VCaP (cell line): ENCODE measurements at regions not wholly inside any gene's neighbourhood (a gene's known extent, or its start where the extent isn't known, plus 50 kb on each side); places are given as distances from the start of the nearest gene placed in this dataset.

Experiments used
- H3K27ac ChIP-seq: fragments of 450-650 bp; 2 replicates; pipeline ENCODE4 v1.5.1; 2017
- TF ChIP-seq, protein P1 (sequence below): fragments of 450-650 bp; conservative IDR thresholded peaks from 2 replicates; pipeline ENCODE4 v1.5.1; 2017; ENCODE audit warnings: mild to moderate bottlenecking, moderate library complexity

DNA sequence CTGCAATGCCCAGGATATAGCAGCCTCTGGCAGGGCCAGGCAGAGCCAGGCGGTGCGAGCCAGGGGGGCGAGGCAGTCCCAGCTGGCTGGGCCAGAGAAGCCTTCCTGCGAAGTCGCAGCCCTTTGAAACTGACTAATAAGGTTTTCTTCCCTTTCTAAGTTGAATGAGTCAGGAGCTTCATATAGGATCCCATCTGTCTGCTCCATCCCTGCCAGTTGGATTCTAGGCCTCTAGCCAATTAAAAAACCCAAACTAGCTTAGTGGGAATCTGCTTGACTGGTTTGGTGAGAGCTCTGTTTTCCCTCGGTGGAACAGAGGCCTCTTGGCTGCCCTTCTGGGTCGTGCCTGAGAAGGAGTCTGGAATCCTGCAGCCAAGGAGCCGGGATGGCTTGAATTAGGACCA, 70.1 kb upstream of the RAPGEF1 start:
- TF ChIP-seq, protein P1, sequence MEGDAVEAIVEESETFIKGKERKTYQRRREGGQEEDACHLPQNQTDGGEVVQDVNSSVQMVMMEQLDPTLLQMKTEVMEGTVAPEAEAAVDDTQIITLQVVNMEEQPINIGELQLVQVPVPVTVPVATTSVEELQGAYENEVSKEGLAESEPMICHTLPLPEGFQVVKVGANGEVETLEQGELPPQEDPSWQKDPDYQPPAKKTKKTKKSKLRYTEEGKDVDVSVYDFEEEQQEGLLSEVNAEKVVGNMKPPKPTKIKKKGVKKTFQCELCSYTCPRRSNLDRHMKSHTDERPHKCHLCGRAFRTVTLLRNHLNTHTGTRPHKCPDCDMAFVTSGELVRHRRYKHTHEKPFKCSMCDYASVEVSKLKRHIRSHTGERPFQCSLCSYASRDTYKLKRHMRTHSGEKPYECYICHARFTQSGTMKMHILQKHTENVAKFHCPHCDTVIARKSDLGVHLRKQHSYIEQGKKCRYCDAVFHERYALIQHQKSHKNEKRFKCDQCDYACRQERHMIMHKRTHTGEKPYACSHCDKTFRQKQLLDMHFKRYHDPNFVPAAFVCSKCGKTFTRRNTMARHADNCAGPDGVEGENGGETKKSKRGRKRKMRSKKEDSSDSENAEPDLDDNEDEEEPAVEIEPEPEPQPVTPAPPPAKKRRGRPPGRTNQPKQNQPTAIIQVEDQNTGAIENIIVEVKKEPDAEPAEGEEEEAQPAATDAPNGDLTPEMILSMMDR = no peak
- H3K27ac ChIP-seq = peak overlapping the region; percentile 78

DNA sequence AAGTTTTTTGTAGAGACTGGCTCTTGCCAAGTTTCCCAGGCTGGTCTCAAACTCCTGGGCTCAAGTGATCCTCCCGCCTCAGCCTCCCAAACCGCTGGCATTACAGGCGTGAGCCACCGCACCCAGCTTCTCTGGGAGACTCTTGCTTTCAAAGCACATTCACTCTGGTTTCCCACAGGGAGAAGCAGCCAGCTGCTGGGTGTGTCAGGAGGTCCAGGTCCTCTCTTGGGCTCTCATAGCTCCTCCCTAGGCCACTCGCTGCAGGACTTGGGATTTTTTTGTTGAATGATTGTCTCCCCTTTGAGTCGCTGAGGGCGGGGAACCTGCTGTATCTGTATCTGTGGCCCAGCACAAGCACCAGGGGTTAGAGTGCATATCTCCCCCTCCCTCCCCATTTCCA, 68.4 kb upstream of the RAPGEF1 start:
- no peak overlapping the region; the same call in 1 of the 2 replicates for H3K27ac ChIP-seq
- TF ChIP-seq, protein P1 = no peak

DNA sequence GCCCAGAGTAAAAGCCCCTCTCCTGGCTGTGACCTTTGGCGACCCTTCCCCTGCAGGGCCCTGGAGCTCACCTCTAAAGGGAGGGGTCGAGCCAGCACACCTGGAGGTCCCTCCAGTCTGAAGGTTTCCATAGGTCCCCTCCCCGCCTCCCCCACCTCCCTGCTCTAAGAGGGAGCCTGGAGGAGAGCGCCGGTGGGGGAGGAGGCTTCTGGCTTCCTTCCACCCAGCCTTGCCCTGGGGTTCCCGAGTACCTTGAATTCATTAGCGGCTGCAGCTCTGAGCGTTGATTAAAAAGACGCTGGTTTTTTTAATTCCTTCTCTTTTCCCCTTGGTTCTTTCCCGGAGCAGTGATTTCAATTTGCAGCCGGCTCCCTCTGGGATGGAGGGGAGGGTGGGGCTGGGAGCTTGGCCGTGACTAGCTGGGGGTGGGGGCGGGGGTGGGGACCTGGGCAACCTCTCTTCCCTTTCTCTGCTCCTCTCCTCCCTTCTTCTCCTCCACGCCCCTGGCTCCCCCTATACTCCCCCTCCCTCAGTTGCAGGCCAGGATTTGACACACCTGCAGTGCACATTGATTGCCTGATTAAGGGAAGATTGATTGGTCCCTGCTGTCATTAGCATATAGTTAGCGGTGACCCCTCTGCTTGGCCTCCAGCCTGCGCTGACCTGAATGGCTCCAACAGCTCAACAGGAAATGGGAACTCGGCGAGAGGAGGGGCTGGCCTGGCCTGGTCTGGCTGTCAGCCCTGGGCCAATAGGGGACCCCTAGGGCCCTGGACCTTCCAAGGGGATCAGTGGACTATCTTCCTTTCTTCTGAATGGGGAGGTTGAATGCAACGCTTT, 67.5 kb upstream of the RAPGEF1 start:
- no peak overlapping the region for H3K27ac ChIP-seq
- TF ChIP-seq, protein P1 = no peak

DNA sequence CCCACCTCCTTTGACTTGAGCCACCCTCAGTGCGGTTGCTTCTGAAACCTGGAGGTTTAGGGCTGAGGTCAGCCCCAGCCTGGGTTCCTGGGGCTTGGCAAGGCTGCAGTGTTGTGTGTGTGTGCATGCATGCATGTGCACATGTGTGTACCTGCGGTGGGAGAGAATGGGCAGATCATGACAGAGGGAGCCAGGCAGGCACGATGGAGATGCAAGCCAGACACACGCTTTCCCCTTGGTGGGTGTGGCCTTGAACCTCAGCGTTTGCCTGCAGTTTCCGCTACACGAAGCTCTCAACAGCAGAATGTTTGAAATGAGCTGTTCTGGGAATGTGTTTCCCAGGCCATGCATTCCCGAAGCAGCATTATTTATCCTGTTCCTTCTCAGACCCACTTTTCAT, 65.9 kb upstream of the RAPGEF1 start:
- H3K27ac ChIP-seq = no peak overlapping the region
- TF ChIP-seq, protein P1 = no peak

DNA sequence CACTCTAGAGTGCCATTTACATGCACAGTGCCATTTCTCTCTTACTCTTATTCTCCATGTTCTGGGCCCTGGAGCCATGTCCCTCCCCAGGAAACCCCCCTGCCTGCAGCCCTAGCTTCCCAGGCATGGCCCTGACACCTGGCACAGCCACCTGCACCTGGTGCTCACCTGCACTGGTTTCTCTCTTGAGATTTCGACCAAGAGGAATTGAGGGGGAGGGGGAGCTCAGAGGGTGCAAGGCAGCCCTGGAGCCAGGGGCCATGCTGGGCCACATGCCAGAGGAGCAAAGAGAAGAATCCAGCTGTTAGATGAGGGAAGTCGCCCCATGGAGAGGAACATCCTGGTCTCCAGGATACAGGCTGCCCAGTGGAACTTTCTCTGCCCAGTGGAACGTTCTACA, 65.0 kb upstream of the RAPGEF1 start:
- no peak overlapping the region for H3K27ac ChIP-seq
- TF ChIP-seq, protein P1 = no peak

DNA sequence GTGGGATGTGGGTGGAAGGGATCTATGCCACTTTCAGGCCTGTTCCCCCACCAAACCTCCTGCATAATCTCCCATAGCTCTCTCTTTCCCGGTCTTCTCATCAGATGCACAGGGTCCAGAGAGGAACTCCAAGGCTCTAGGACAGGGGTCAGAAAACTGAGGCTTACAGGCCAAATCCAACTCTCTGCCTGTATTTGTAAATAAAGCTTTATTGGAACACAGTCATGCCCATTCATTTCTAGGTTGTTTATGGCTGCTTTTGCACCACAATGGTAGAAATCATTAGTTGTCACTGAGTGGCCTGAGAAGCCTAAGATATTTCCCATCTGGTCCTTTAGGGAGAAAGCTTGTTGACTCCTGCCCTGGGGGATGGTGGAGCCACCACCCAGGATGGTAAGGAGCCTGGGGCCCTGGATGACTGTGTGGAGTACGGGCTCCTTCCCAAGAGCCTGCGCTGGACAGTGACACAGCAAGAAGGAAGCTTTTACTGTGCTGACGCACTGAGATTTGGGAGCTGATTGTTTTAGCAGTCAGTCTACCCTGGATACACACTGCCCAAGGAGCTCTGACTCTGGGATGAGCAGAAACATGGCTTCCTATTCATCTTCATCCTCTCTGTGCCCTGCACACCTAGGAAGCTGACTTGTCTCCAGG, 64.0 kb upstream of the RAPGEF1 start:
- TF ChIP-seq, protein P1 = no peak
- H3K27ac ChIP-seq = no peak overlapping the region

DNA sequence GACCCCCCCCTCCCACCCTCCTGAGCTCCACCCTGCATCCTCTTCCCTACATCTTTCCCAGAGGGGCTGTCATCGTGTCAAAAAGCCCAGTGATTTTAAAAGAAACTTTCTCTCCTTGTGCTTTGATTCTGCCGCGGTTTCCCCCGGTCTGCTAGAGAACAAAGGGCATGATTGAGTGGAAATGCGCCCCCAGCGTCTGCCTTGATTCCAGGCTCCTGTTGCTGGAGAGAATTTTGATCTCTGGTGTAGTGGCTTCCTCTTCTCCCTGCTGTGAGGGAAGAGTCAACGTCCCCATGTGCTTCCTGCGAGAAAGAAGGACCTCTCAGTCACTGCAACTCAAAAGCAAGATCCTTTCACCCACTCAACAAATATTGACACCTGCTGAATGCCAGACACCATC, 61.9 kb upstream of the RAPGEF1 start:
- H3K27ac ChIP-seq = no peak overlapping the region
- TF ChIP-seq, protein P1 = no peak
